SH-SY5Y (cell line): ENCODE measurements at regions not wholly inside any gene's neighbourhood (a gene's known extent, or its start where the extent isn't known, plus 50 kb on each side); places are given as distances from the start of the nearest gene placed in this dataset.

Experiments used
- GATA2 ChIP-seq: IDR thresholded peaks from 2 replicates; pipeline ENCODE4 v1.6.1; 2011; ENCODE audit warnings: mild to moderate bottlenecking, low read depth, low read length
- GATA3 ChIP-seq: IDR thresholded peaks from 2 replicates; pipeline ENCODE4 v1.6.1; 2011; ENCODE audit warnings: low read depth, mild to moderate bottlenecking, low read length, moderate library complexity

DNA sequence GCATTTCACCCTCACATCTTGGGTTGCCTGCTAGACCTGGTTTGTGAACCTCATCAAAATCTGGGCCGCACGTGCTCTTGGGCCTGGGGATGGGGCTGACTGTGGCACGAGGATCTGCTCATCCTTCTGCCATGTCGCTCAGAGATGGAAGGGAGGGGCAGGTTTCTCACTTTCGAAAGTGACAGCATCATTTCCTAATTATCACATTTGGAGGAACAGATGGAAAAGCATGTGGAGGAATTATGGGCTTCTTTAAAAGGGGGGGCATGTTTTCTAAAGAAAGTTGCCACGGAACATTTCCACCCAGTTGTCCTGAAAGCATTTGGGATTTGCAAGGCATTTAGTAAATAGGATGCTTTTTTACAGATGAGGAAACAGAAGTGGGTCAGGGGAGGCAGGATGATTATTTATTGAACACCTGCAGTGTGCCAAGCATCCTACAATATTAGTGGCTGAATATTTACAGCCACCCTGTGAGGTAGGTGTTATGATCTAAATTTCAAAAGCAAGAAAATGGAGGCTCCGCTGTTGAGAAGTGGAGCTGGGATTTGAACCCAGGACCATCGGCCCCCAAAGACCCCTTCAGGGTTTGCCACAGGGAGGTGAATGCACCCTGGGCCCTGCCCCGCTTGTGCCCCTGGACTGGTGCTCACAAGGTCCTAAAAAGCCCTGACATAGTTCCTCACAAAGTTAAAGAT lies 104.2 kb upstream of the MYCN start:
- no peak for TF ChIP-seq GATA3
- no peak for TF ChIP-seq GATA2
